IPS DF 19.7 (cell line): ENCODE measurements at regions not wholly inside any gene's neighbourhood (a gene's known extent, or its start where the extent isn't known, plus 50 kb on each side); places are given as distances from the start of the nearest gene placed in this dataset.

ENCODE experiments used
- DNase-seq: peaks from one replicate; pipeline ENCODE4 v3.0.0-alpha.2; 2013; ENCODE audit warnings: low read depth, low spot score

DNA sequence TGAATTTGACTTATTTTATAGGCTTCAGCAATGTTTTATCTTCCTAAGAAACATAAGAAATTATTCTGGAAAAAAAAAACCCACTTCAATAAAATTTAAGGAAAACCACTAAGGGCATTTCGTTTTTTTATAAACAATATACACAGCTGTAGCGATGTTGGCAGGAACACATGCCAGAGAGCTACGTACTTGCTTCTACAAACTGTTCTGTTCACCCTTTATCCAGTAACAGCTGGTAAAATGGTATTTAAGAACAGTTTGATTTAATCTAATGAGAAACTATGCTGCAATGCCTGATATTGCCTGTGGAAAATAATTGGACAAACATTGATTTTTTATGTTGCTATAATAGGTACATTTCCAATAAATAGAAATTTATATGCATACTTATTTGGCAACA lies 137.2 kb upstream of the DACH1 start:
- no peak for DNase-seq

DNA sequence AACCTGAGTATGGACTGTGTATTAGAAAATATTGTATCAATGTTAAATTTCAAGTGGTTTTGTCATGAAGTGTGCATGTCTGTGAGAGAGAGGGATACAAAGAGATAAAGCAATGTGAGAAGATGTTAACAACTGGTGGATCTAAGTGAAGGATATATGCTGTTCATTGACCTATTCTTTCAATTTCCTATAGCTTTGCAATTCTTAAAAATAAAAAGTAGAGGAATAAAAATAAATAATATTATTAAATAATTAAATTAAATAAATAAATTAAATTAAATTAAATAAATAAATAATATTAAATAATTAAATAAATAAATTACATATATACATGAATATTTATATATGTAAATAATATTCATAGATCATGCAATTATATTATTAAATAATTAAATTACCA lies 131.2 kb upstream of the DACH1 start:
- no peak for DNase-seq

DNA sequence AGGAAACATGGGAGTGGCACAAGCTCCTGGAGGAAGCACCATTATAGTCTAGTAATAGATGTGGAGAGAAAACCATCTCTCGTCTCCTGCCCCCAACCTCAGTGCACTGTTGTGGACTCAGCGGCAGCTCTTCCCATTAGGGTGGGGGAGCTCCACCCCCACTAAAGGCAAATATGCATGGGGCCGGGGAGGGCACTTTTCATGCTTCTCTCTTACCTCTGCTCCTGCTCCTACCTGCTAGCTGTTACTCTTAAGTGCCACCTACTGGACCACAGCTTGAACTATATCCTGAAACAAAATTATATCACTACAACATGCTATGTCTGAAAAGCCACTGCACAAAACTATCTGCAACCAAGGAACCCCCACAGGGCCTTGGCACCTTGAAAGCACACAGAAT lies 112.6 kb upstream of the DACH1 start:
- peak; percentile 28 for DNase-seq

DNA sequence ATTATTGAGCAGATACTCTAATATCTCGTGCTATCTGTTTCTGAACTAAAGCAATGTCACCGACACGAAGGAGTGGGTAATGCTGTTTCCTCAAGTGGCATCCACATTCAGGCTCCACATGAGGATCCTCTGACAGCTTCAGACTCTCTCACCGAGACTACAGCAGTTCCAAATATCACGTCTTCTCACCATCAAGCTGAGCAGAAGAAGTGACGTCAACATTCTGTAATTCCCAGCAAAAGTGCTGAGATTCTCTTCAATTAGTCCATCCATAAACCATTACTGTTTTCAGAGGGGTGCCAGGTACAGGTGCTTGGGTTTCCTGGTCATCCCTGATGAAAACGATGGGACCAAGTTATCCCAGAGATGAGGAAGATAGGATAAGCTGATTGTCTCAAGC lies 110.0 kb upstream of the DACH1 start:
- no peak for DNase-seq

DNA sequence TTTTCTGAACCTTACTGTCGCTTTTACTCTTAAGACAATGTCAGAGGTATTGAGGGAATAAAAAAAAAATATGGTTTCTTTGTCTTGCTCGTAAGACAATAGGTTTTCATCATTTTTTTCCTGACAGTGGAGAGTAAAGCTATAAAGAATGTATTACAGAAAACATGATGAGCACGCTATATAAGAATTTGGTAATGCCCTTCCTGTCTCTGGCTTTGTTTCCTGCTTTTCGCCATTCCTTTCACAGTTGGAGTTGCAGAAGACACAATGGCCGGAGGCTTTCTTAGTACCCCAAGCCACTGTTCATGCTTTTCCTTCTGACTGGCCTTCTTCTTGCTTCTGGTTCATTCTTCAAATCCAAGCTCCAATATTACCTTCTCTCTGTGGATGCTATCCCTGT lies 101.0 kb upstream of the DACH1 start:
- DNase-seq = peak; percentile 47

DNA sequence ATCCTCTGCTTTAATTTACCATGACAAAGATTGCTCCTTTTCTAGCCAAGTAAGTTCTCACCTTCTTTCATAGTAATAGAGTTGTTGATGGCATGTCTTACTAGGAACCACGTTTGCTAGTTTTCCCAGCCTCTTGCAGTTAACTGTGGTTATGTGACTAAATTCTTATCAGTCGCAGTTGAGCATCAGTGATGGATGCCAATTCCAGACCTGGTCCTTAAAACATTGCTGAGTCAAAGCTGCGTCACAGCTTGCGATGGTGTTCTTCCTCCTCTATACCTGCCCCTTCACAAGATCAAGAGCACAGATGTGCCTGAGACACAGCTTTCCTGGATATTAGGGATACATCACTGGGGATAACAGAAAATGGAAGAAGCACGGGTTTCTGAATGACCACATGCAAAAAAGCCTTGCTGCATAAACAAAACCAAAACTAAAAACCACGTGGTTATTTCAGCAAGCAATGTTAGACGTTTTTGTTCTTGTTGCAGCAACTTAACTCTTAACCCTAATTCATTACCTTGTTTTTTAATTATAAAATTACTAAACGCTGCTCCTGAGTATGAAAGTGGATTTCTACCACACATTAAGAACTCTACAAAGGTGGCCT lies 97.6 kb upstream of the DACH1 start:
- no peak for DNase-seq

DNA sequence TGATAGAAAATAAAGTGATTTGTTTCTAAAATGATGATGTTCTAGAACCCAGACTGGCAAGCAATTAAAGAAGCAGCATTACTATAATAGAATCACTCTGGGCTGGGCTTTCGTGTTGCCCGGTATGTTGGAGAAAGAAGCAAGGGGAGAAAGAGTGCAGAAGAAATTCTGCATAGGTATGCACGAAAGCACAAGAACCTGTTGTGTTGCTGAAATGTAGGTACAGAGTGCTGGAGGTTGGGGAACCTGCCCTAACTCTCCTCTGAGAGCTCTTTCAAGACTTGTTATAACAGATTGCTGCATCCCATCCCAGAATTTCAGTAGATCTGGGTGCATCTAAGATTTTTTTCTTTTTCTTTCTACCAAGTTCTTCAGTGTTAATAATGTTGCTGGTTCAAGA lies 95.7 kb upstream of the DACH1 start:
- no peak for DNase-seq

DNA sequence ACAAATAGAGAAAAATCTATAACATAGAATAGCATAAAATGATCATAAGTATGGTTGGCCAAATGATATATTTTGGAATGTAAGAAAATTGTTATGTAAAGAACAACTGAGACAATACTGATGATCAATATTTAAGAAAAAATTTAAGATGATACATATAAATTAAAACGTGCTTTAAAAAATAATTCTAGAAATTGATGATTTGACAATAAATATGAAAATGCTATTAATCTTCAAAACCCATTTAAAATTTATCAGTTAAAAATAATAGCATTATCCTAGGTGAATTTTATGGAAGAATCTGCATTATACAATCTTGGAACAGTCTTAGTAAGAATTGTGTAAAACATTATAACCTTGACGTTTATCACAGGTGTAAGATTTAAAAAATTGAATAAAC lies 95.1 kb upstream of the DACH1 start:
- no peak for DNase-seq

DNA sequence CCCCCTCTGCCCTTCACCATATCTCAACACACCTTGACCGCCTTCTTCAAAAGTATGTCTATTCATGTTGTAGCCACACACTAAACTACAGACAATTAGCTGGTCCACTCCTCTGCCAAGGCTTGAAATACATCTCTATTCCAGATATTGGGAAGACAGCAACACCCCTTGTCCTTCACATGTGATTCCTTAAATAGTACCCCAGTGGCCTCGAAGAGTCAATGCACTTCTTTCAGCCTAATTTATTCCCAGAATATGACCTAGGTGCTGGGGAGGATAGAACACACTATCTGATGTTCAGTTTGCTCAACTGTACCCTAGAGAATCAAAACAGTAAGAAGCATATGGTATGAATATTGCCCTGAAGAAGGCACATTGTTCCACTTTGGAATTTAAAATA lies 82.4 kb upstream of the DACH1 start:
- no peak for DNase-seq

DNA sequence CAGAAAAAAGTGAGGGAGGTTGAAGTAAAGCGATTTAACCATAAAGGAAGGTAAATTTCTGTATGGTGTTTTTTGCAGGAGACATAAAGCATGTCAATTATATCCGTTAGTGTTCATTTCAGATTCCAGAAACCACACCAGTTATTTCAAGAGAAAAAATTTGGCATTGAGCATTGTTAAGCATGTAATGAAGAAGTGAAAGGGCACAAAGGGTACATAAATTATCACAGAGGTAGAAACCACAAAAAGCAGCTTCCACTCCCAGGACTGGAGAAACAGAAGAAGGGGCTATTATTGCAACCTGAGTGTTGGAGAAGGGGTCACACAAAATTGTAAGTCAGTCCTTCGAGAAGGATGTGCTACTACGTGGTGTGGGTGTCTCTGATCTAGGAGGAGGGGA lies 72.2 kb upstream of the DACH1 start:
- no peak for DNase-seq

DNA sequence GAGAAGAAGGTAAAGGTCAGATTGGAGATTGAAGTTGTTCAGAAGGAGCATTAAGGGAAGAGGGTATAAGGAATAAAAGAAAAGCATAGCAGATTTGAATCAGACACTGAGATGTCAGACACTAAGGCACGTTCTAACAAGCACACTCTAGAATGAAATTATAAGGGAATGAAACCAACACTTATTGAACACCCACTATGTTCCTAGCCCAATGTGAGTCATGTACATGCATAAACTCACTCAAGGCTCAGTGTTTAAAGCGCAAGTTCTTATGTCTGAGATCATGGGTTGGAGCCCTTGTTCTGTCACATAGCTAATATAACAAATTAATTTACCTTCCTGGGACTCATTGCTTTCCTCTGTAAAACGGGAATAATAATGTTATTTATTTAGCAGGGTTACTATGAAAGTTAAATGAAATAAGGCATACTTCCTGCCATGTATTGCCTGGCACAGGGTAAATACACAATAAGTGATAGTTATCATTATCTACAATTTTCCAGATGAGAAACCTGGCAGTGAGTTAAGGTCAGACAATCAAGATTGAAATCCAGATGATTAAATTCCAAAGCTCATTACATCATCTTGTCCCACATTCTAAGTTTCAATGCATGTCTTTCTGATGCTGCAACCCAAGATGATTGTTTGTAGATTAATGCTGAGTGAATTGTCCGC lies 68.3 kb upstream of the DACH1 start:
- DNase-seq = no peak

DNA sequence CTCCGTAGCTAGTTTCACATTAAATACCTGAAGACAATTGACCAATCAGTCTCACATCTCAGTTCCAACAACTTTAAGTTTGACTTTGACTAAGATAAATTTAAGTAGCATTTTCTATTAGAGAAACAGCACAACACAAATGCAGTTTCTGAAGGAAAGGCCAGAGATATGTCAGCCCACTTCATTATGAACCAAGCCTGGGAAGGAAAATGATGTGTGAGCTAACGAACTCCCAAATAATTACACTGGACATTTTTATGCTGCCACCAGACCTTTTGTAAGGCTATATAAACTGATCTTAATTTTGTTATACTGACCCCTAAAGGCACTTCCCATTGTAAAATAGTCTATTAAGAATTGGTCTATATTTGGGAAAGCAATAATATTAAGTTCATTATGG lies 57.9 kb upstream of the DACH1 start:
- no peak for DNase-seq

DNA sequence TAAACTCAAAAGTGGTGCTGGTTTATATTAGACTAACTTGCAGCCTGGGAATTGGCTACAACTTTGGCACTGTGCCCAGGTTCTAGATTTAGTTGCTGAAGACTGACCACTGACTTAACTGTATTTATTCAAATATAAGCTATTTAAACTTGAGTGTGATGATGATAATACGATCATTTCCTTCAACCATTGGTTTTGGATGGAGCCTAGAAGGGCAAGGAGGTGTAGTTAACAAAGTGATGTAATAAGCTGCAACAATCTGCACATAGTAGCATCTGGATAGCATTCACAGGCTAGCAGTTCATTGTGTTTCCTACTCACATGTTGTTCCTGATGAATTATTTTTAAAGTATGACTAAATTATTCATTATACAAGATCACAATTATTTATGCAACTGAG lies 55.2 kb upstream of the DACH1 start:
- DNase-seq = no peak
